H1 (cell line): ENCODE measurements at regions not wholly inside any gene's neighbourhood (a gene's known extent, or its start where the extent isn't known, plus 50 kb on each side); places are given as distances from the start of the nearest gene placed in this dataset.
A peak's percentile ranks its signal among the peaks of the same experiment; 100 is the strongest.

Experiments used
- CTCF ChIA-PET: fragments of 300-600 bp; sonication (Branson Sonifier 250); formaldehyde crosslinking; loops from one replicate; lab custom pipeline; 2021; ENCODE audit not compliant: partially characterized antibody; lab: Charles Lee
- POLR2A ChIA-PET: fragments of 300-600 bp; sonication (Branson Sonifier 250); formaldehyde crosslinking; loops from one replicate; lab custom pipeline; 2021; ENCODE audit warnings: inconsistent platforms; ENCODE audit not compliant: partially characterized antibody; lab: Charles Lee
- DNase-seq, 2 experiments: peaks; one replicate each; pipeline versions ENCODE4 v3.0.0 to v3.0.0-alpha.2; 2010 to 2022; ENCODE audit warnings: low spot score in 2 of 2, low read depth in 1 of 2, mixed read lengths in 1 of 2
- FAIRE-seq: peaks from 2 replicates; lab custom pipeline; 2011; peaks lifted over from hg19 to GRCh38; lab: Jason Lieb, UNC
- H2AFZ ChIP-seq: 2 replicates; pipeline ENCODE4 v1.8.1; 2012; ENCODE audit warnings: low read length, inconsistent platforms
- H2AK5ac ChIP-seq: 2 replicates; pipeline ENCODE4 v1.6.1; 2013; ENCODE audit warnings: low read depth, low read length
- H2BK120ac ChIP-seq: replicated peaks from 2 replicates; pipeline ENCODE3; 2013; ENCODE audit warnings: low read depth, low read length, inconsistent platforms
- H2BK12ac ChIP-seq: 2 replicates; pipeline ENCODE4 v1.6.1; 2013; ENCODE audit warnings: low read depth, low read length
- H2BK15ac ChIP-seq: 2 replicates; pipeline ENCODE4 v1.6.1; 2013; ENCODE audit warnings: low read length
- H2BK20ac ChIP-seq: 2 replicates; pipeline ENCODE4 v1.6.1; 2013; ENCODE audit warnings: low read length
- H2BK5ac ChIP-seq: 2 replicates; pipeline ENCODE4 v1.6.1; 2013; ENCODE audit warnings: low read depth, low read length
- H3K14ac ChIP-seq: 2 replicates; pipeline ENCODE4 v1.6.1; 2013; ENCODE audit warnings: inconsistent platforms; ENCODE audit not compliant: insufficient read length
- H3K18ac ChIP-seq: 2 replicates; pipeline ENCODE4 v1.6.1; 2013; ENCODE audit warnings: low read length; ENCODE audit errors: extremely low read depth
- H3K23ac ChIP-seq: 2 replicates; pipeline ENCODE4 v1.6.1; 2013; ENCODE audit warnings: inconsistent platforms; ENCODE audit not compliant: insufficient read length
- H3K23me2 ChIP-seq: 2 replicates; pipeline ENCODE4 v1.6.1; 2013; ENCODE audit warnings: low read depth, low read length
- H3K27ac ChIP-seq: 2 replicates; pipeline ENCODE4 v1.6.1; 2011; ENCODE audit warnings: low read depth, low read length, inconsistent platforms
- H3K27me3 ChIP-seq, 4 experiments: replicated peaks in 1 of 4; 1 replicate in 1 of 4; 2 replicates in 3 of 4; pipeline versions ENCODE4 v1.6.1 to v1.8.1; 2011 to 2013; ENCODE audit warnings: low read length in 3 of 4, mild to moderate bottlenecking in 3 of 4, inconsistent platforms in 2 of 4, mixed read lengths in 2 of 4, moderate library complexity in 1 of 4; ENCODE audit not compliant: control insufficient read depth in 3 of 4, insufficient read depth in 3 of 4; ENCODE audit errors: extremely low read depth in 1 of 4
- H3K36me3 ChIP-seq, 4 experiments: 2 replicates each; pipeline versions ENCODE4 v1.6.1 to v1.8.1; 2011 to 2013; ENCODE audit warnings: mild to moderate bottlenecking in 4 of 4, low read length in 3 of 4, moderate library complexity in 2 of 4, control low read depth in 1 of 4, inconsistent platforms in 1 of 4; ENCODE audit not compliant: insufficient read depth in 4 of 4, control insufficient read depth in 2 of 4
- H3K4ac ChIP-seq: replicated peaks from 2 replicates; pipeline ENCODE3; 2013; ENCODE audit warnings: low read length, low read depth, mixed read lengths, inconsistent platforms; ENCODE audit not compliant: insufficient read length
- H3K4me1 ChIP-seq, 4 experiments: replicated peaks in 1 of 4; 1 replicate in 1 of 4; 2 replicates in 3 of 4; pipeline versions ENCODE4 v1.6.1 to v1.8.1; 2011 to 2013; ENCODE audit warnings: low read length in 3 of 4, inconsistent platforms in 2 of 4, mixed read lengths in 1 of 4; ENCODE audit not compliant: insufficient read depth in 4 of 4, control insufficient read depth in 3 of 4
- H3K4me2 ChIP-seq, 2 experiments: 2 replicates each; pipeline versions ENCODE4 v1.6.1 to v1.8.1; 2011 to 2013; ENCODE audit warnings: low read depth in 2 of 2, low read length in 2 of 2, control low read depth in 1 of 2, inconsistent platforms in 1 of 2, mild to moderate bottlenecking in 1 of 2; ENCODE audit not compliant: insufficient read depth in 1 of 2
- H3K4me3 ChIP-seq, 4 experiments: fragments of 200-600, 300-600 bp in 1 of 4; sonication (generic), shearing (Covaris generic), sonication (Bioruptor Twin) in 1 of 4; 2 replicates each; pipeline versions ENCODE4 v1.5.1 to v1.8.1; 2011 to 2016; ENCODE audit warnings: low read length in 4 of 4, low read depth in 3 of 4, control low read depth in 2 of 4, inconsistent platforms in 2 of 4, mild to moderate bottlenecking in 2 of 4, mixed read lengths in 1 of 4, moderate library complexity in 1 of 4; ENCODE audit not compliant: insufficient read depth in 2 of 4; ENCODE audit errors: extremely low read depth in 1 of 4
- H3K56ac ChIP-seq: replicated peaks from 2 replicates; pipeline ENCODE3; 2013; ENCODE audit warnings: low read depth, mild to moderate bottlenecking, mixed read lengths, low read length, inconsistent platforms; ENCODE audit not compliant: insufficient read length
- H3K79me1 ChIP-seq: 2 replicates; pipeline ENCODE4 v1.6.1; 2013; ENCODE audit warnings: low read depth, low read length, control low read depth
- H3K79me2 ChIP-seq, 2 experiments: 2 replicates each; pipeline versions ENCODE4 v1.6.1 to v1.8.1; 2012 to 2013; ENCODE audit warnings: low read length in 2 of 2, mild to moderate bottlenecking in 2 of 2, inconsistent platforms in 1 of 2; ENCODE audit not compliant: insufficient read depth in 2 of 2, control insufficient read depth in 1 of 2
- H3K9ac ChIP-seq, 4 experiments: replicated peaks in 1 of 4; 1 replicate in 1 of 4; 2 replicates in 3 of 4; pipeline versions ENCODE4 v1.6.1 to v1.8.1; 2011 to 2013; ENCODE audit warnings: low read depth in 3 of 4, low read length in 3 of 4, control low read depth in 2 of 4, mild to moderate bottlenecking in 2 of 4, moderate library complexity in 2 of 4, inconsistent platforms in 1 of 4; ENCODE audit errors: extremely low read depth in 1 of 4
- H3K9me3 ChIP-seq, 2 experiments: 2 replicates each; pipeline versions ENCODE4 v1.6.1 to v1.8.1; 2012 to 2013; ENCODE audit warnings: mild to moderate bottlenecking in 2 of 2, moderate library complexity in 2 of 2, control low read depth in 1 of 2, inconsistent platforms in 1 of 2, low read depth in 1 of 2, low read length in 1 of 2, mixed read lengths in 1 of 2; ENCODE audit not compliant: insufficient read depth in 2 of 2
- H4K20me1 ChIP-seq, 2 experiments: replicated peaks in 1 of 2; 2 replicates each; pipeline versions ENCODE3 to v1.8.1; 2011 to 2013; ENCODE audit warnings: inconsistent platforms in 2 of 2, low read length in 2 of 2, mild to moderate bottlenecking in 1 of 2; ENCODE audit not compliant: insufficient read depth in 2 of 2, control insufficient read depth in 1 of 2
- H4K5ac ChIP-seq: 2 replicates; pipeline ENCODE4 v1.6.1; 2013; ENCODE audit warnings: low read length, low read depth, mixed read lengths, inconsistent platforms; ENCODE audit not compliant: insufficient read length
- H4K8ac ChIP-seq: 2 replicates; pipeline ENCODE4 v1.8.0; 2013; ENCODE audit warnings: mild to moderate bottlenecking, moderate library complexity, low read length, inconsistent platforms; ENCODE audit not compliant: insufficient read depth; ENCODE audit errors: extremely low read depth
- H4K91ac ChIP-seq: replicated peaks from 2 replicates; pipeline ENCODE3; 2013; ENCODE audit warnings: low read length, mixed read lengths, inconsistent platforms; ENCODE audit not compliant: insufficient read length
- CTBP2 ChIP-seq: IDR thresholded peaks from 2 replicates; pipeline ENCODE4 v1.7.0; 2011; ENCODE audit warnings: borderline replicate concordance, mild to moderate bottlenecking, moderate library complexity, mixed read lengths, low read length; ENCODE audit not compliant: insufficient read depth, insufficient read length
- EGR1 ChIP-seq: IDR thresholded peaks from 2 replicates; pipeline ENCODE4 v1.6.1; 2011; ENCODE audit warnings: low read depth, low read length, borderline replicate concordance
- GABPA ChIP-seq: IDR thresholded peaks from 2 replicates; pipeline ENCODE4 v1.6.1; 2011; ENCODE audit warnings: mild to moderate bottlenecking, low read length, moderate library complexity, borderline replicate concordance; ENCODE audit not compliant: insufficient read depth
- KDM1A ChIP-seq: fragments of 200-600, 300-600 bp; sonication (generic); IDR thresholded peaks from 2 replicates; pipeline ENCODE4 v1.7.1; 2016; ENCODE audit warnings: mild to moderate bottlenecking, low read length, borderline replicate concordance
- KDM4A ChIP-seq: IDR thresholded peaks from one replicate; pipeline ENCODE4 v1.7.1; 2012; ENCODE audit warnings: low read depth, mild to moderate bottlenecking, moderate library complexity, low read length, inconsistent platforms; ENCODE audit not compliant: severe bottlenecking
- KDM5A ChIP-seq: fragments of 200-600 bp; IDR thresholded peaks from 2 replicates; pipeline ENCODE4 v1.7.1; 2012; ENCODE audit warnings: mild to moderate bottlenecking, low read length, inconsistent platforms, mixed read lengths
- NANOG ChIP-seq: IDR thresholded peaks from 2 replicates; pipeline ENCODE4 v1.6.1; 2011; ENCODE audit warnings: low read length, low read depth, mild to moderate bottlenecking, inconsistent platforms; ENCODE audit not compliant: insufficient read depth, poor library complexity, severe bottlenecking
- NRF1 ChIP-seq: IDR thresholded peaks from 2 replicates; pipeline ENCODE4 v1.6.1; 2011; ENCODE audit warnings: mild to moderate bottlenecking, low read depth, low read length, improper control_type of control experiment
- RNF2 ChIP-seq: fragments of 200-900, 300-1000 bp; sonication (generic); IDR thresholded peaks from 2 replicates; pipeline ENCODE4 v1.7.1; 2016; ENCODE audit warnings: borderline replicate concordance, low read depth, mild to moderate bottlenecking, antibody characterized with exemption, low read length; ENCODE audit not compliant: poor library complexity, severe bottlenecking; ENCODE audit errors: missing control alignments
- RXRA ChIP-seq: IDR thresholded peaks from 2 replicates; pipeline ENCODE4 v1.6.1; 2011; ENCODE audit warnings: low read depth, mild to moderate bottlenecking, low read length, moderate library complexity; ENCODE audit not compliant: insufficient read depth
- SAP30 ChIP-seq: fragments of 300-600 bp; sonication (generic); IDR thresholded peaks from 2 replicates; pipeline ENCODE4 v1.7.1; 2012; ENCODE audit warnings: low read length, moderate library complexity, mild to moderate bottlenecking, inconsistent platforms; ENCODE audit not compliant: insufficient read depth, insufficient replicate concordance
- WGBS, 2 experiments: shearing (Covaris generic) in 1 of 2; methylation state at CpG; one replicate each; pipeline versions ENCODE4 v1.1.6 to v1.1.7; 2013 to 2015; ENCODE audit warnings: low lambda C conversion rate in 2 of 2, mixed read lengths in 2 of 2, inconsistent platforms in 1 of 2, low coverage in 1 of 2, missing lambda C conversion rate in 1 of 2; ENCODE audit not compliant: insufficient replicate concordance in 2 of 2, insufficient coverage in 1 of 2, insufficient read length in 1 of 2; ENCODE audit errors: extremely low coverage in 1 of 2, missing lambda C conversion rate in 1 of 2; 5-methylcytosine and 5-hydroxymethylcytosine counted together
- TF ChIP-seq, protein P1 (sequence below): IDR thresholded peaks from 2 replicates; pipeline ENCODE4 v1.6.1; 2011; ENCODE audit warnings: low read depth, mild to moderate bottlenecking, low read length; ENCODE audit not compliant: insufficient read depth
- TF ChIP-seq, protein P2 (sequence below): IDR thresholded peaks from 2 replicates; pipeline ENCODE4 v1.6.1; 2012; ENCODE audit warnings: inconsistent platforms

DNA sequence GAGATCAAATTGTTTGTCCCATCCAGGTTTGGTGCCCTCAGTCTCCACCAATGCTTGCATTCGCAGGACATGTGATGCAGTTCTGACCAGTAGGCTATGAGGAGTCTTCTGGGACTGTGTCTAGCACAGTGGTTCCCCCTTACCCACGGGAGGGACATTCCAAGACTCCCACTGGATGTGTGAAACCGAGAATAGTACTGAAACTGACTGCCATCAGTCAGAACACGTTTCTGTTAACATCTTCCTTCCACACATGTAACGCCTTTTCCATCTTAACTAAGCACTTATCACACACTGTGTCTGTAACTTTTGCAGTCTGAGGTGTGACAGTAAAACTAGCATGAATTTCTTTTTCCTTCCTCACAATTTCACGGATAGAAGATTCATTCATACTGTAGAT is 74.7 kb downstream of the PTTG1 start:
- H3K18ac ChIP-seq, result no peak overlapping the region
- H3K23ac ChIP-seq, result no peak overlapping the region
- H3K79me1 ChIP-seq, result no peaks in the 10 kb centered on the region
- no peak overlapping the region for H3K9ac ChIP-seq
- no peaks in the 10 kb centered on the region for H3K23me2 ChIP-seq
- H2BK5ac ChIP-seq, result no peak overlapping the region
- no peak overlapping the region for H2BK120ac ChIP-seq
- no peak for DNase-seq
- H4K20me1 ChIP-seq, result no peaks in the 10 kb centered on the region
- H3K4me1 ChIP-seq, result no peaks in the 10 kb centered on the region
- no peak overlapping the region for H2BK12ac ChIP-seq
- H3K36me3 ChIP-seq, result no peaks in the 10 kb centered on the region
- H4K91ac ChIP-seq, result no peak overlapping the region
- peak overlapping the region; percentile 89; the same call in 1 of the 2 replicates for H2AFZ ChIP-seq
- FAIRE-seq, result no peak
- H3K14ac ChIP-seq, result no peak overlapping the region
- H3K27me3 ChIP-seq, result no peaks in the 10 kb centered on the region
- no peak overlapping the region for H2BK20ac ChIP-seq
- H3K79me2 ChIP-seq, result no peaks in the 10 kb centered on the region
- CTCF ChIA-PET, result no interaction called here
- no peaks in the 10 kb centered on the region for H3K9me3 ChIP-seq
- WGBS, 2 experiments, result 92% methylated on average over 6 of the region's 6 CpGs; no CpG with 5 or more reads in 1 of the 2 experiments
- no peak overlapping the region for H3K4ac ChIP-seq
- no peak overlapping the region for H3K27ac ChIP-seq
- no peak overlapping the region for H4K5ac ChIP-seq
- H2AK5ac ChIP-seq, result no peak overlapping the region
- H3K4me2 ChIP-seq, result no peak overlapping the region
- H4K8ac ChIP-seq, result no peak overlapping the region
- H3K4me3 ChIP-seq, result no peak overlapping the region
- H3K56ac ChIP-seq, result no peak overlapping the region
- no peak overlapping the region for H2BK15ac ChIP-seq
- POLR2A ChIA-PET, result no interaction called here
- no peak for TF ChIP-seq EGR1
- TF ChIP-seq RNF2, result no peak
- TF ChIP-seq KDM5A, result no peak
- TF ChIP-seq NRF1, result no peak
- TF ChIP-seq KDM4A, result no peak
- TF ChIP-seq CTBP2, result no peak
- TF ChIP-seq RXRA, result no peak
- no peak for TF ChIP-seq SAP30
- no peak for TF ChIP-seq NANOG
- no peak for TF ChIP-seq KDM1A
- TF ChIP-seq, protein P1, sequence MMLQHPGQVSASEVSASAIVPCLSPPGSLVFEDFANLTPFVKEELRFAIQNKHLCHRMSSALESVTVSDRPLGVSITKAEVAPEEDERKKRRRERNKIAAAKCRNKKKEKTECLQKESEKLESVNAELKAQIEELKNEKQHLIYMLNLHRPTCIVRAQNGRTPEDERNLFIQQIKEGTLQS, result no peak
- TF ChIP-seq, protein P2, sequence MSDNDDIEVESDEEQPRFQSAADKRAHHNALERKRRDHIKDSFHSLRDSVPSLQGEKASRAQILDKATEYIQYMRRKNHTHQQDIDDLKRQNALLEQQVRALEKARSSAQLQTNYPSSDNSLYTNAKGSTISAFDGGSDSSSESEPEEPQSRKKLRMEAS, result no peak
- TF ChIP-seq GABPA, result no peak
